H1 (cell line): ENCODE measurements at regions not wholly inside any gene's neighbourhood (a gene's known extent, or its start where the extent isn't known, plus 50 kb on each side); places are given as distances from the start of the nearest gene placed in this dataset.

ENCODE experiments used
- CTCF ChIA-PET: fragments of 300-600 bp; sonication (Branson Sonifier 250); formaldehyde crosslinking; loops from one replicate; lab custom pipeline; 2021; ENCODE audit not compliant: partially characterized antibody; lab: Charles Lee
- POLR2A ChIA-PET: fragments of 300-600 bp; sonication (Branson Sonifier 250); formaldehyde crosslinking; loops from one replicate; lab custom pipeline; 2021; ENCODE audit warnings: inconsistent platforms; ENCODE audit not compliant: partially characterized antibody; lab: Charles Lee
- DNase-seq, 2 experiments: peaks; one replicate each; pipeline versions ENCODE4 v3.0.0 to v3.0.0-alpha.2; 2010 to 2022; ENCODE audit warnings: low spot score in 2 of 2, low read depth in 1 of 2, mixed read lengths in 1 of 2
- FAIRE-seq: peaks from 2 replicates; lab custom pipeline; 2011; peaks lifted over from hg19 to GRCh38; lab: Jason Lieb, UNC
- H2AFZ ChIP-seq: 2 replicates; pipeline ENCODE4 v1.8.1; 2012; ENCODE audit warnings: low read length, inconsistent platforms
- H2AK5ac ChIP-seq: 2 replicates; pipeline ENCODE4 v1.6.1; 2013; ENCODE audit warnings: low read depth, low read length
- H2BK120ac ChIP-seq: replicated peaks from 2 replicates; pipeline ENCODE3; 2013; ENCODE audit warnings: low read depth, low read length, inconsistent platforms
- H2BK12ac ChIP-seq: 2 replicates; pipeline ENCODE4 v1.6.1; 2013; ENCODE audit warnings: low read depth, low read length
- H2BK15ac ChIP-seq: 2 replicates; pipeline ENCODE4 v1.6.1; 2013; ENCODE audit warnings: low read length
- H2BK20ac ChIP-seq: 2 replicates; pipeline ENCODE4 v1.6.1; 2013; ENCODE audit warnings: low read length
- H2BK5ac ChIP-seq: 2 replicates; pipeline ENCODE4 v1.6.1; 2013; ENCODE audit warnings: low read depth, low read length
- H3K14ac ChIP-seq: 2 replicates; pipeline ENCODE4 v1.6.1; 2013; ENCODE audit warnings: inconsistent platforms; ENCODE audit not compliant: insufficient read length
- H3K18ac ChIP-seq: 2 replicates; pipeline ENCODE4 v1.6.1; 2013; ENCODE audit warnings: low read length; ENCODE audit errors: extremely low read depth
- H3K23ac ChIP-seq: 2 replicates; pipeline ENCODE4 v1.6.1; 2013; ENCODE audit warnings: inconsistent platforms; ENCODE audit not compliant: insufficient read length
- H3K23me2 ChIP-seq: 2 replicates; pipeline ENCODE4 v1.6.1; 2013; ENCODE audit warnings: low read depth, low read length
- H3K27ac ChIP-seq: 2 replicates; pipeline ENCODE4 v1.6.1; 2011; ENCODE audit warnings: low read depth, low read length, inconsistent platforms
- H3K27me3 ChIP-seq, 4 experiments: replicated peaks in 1 of 4; 1 replicate in 1 of 4; 2 replicates in 3 of 4; pipeline versions ENCODE4 v1.6.1 to v1.8.1; 2011 to 2013; ENCODE audit warnings: low read length in 3 of 4, mild to moderate bottlenecking in 3 of 4, inconsistent platforms in 2 of 4, mixed read lengths in 2 of 4, moderate library complexity in 1 of 4; ENCODE audit not compliant: control insufficient read depth in 3 of 4, insufficient read depth in 3 of 4; ENCODE audit errors: extremely low read depth in 1 of 4
- H3K36me3 ChIP-seq, 4 experiments: 2 replicates each; pipeline versions ENCODE4 v1.6.1 to v1.8.1; 2011 to 2013; ENCODE audit warnings: mild to moderate bottlenecking in 4 of 4, low read length in 3 of 4, moderate library complexity in 2 of 4, control low read depth in 1 of 4, inconsistent platforms in 1 of 4; ENCODE audit not compliant: insufficient read depth in 4 of 4, control insufficient read depth in 2 of 4
- H3K4ac ChIP-seq: replicated peaks from 2 replicates; pipeline ENCODE3; 2013; ENCODE audit warnings: low read length, low read depth, mixed read lengths, inconsistent platforms; ENCODE audit not compliant: insufficient read length
- H3K4me1 ChIP-seq, 4 experiments: replicated peaks in 1 of 4; 1 replicate in 1 of 4; 2 replicates in 3 of 4; pipeline versions ENCODE4 v1.6.1 to v1.8.1; 2011 to 2013; ENCODE audit warnings: low read length in 3 of 4, inconsistent platforms in 2 of 4, mixed read lengths in 1 of 4; ENCODE audit not compliant: insufficient read depth in 4 of 4, control insufficient read depth in 3 of 4
- H3K4me2 ChIP-seq, 2 experiments: 2 replicates each; pipeline versions ENCODE4 v1.6.1 to v1.8.1; 2011 to 2013; ENCODE audit warnings: low read depth in 2 of 2, low read length in 2 of 2, control low read depth in 1 of 2, inconsistent platforms in 1 of 2, mild to moderate bottlenecking in 1 of 2; ENCODE audit not compliant: insufficient read depth in 1 of 2
- H3K4me3 ChIP-seq, 4 experiments: fragments of 200-600, 300-600 bp in 1 of 4; sonication (generic), shearing (Covaris generic), sonication (Bioruptor Twin) in 1 of 4; 2 replicates each; pipeline versions ENCODE4 v1.5.1 to v1.8.1; 2011 to 2016; ENCODE audit warnings: low read length in 4 of 4, low read depth in 3 of 4, control low read depth in 2 of 4, inconsistent platforms in 2 of 4, mild to moderate bottlenecking in 2 of 4, mixed read lengths in 1 of 4, moderate library complexity in 1 of 4; ENCODE audit not compliant: insufficient read depth in 2 of 4; ENCODE audit errors: extremely low read depth in 1 of 4
- H3K56ac ChIP-seq: replicated peaks from 2 replicates; pipeline ENCODE3; 2013; ENCODE audit warnings: low read depth, mild to moderate bottlenecking, mixed read lengths, low read length, inconsistent platforms; ENCODE audit not compliant: insufficient read length
- H3K79me1 ChIP-seq: 2 replicates; pipeline ENCODE4 v1.6.1; 2013; ENCODE audit warnings: low read depth, low read length, control low read depth
- H3K79me2 ChIP-seq, 2 experiments: 2 replicates each; pipeline versions ENCODE4 v1.6.1 to v1.8.1; 2012 to 2013; ENCODE audit warnings: low read length in 2 of 2, mild to moderate bottlenecking in 2 of 2, inconsistent platforms in 1 of 2; ENCODE audit not compliant: insufficient read depth in 2 of 2, control insufficient read depth in 1 of 2
- H3K9ac ChIP-seq, 4 experiments: replicated peaks in 1 of 4; 1 replicate in 1 of 4; 2 replicates in 3 of 4; pipeline versions ENCODE4 v1.6.1 to v1.8.1; 2011 to 2013; ENCODE audit warnings: low read depth in 3 of 4, low read length in 3 of 4, control low read depth in 2 of 4, mild to moderate bottlenecking in 2 of 4, moderate library complexity in 2 of 4, inconsistent platforms in 1 of 4; ENCODE audit errors: extremely low read depth in 1 of 4
- H3K9me3 ChIP-seq, 2 experiments: 2 replicates each; pipeline versions ENCODE4 v1.6.1 to v1.8.1; 2012 to 2013; ENCODE audit warnings: mild to moderate bottlenecking in 2 of 2, moderate library complexity in 2 of 2, control low read depth in 1 of 2, inconsistent platforms in 1 of 2, low read depth in 1 of 2, low read length in 1 of 2, mixed read lengths in 1 of 2; ENCODE audit not compliant: insufficient read depth in 2 of 2
- H4K20me1 ChIP-seq, 2 experiments: replicated peaks in 1 of 2; 2 replicates each; pipeline versions ENCODE3 to v1.8.1; 2011 to 2013; ENCODE audit warnings: inconsistent platforms in 2 of 2, low read length in 2 of 2, mild to moderate bottlenecking in 1 of 2; ENCODE audit not compliant: insufficient read depth in 2 of 2, control insufficient read depth in 1 of 2
- H4K5ac ChIP-seq: 2 replicates; pipeline ENCODE4 v1.6.1; 2013; ENCODE audit warnings: low read length, low read depth, mixed read lengths, inconsistent platforms; ENCODE audit not compliant: insufficient read length
- H4K8ac ChIP-seq: 2 replicates; pipeline ENCODE4 v1.8.0; 2013; ENCODE audit warnings: mild to moderate bottlenecking, moderate library complexity, low read length, inconsistent platforms; ENCODE audit not compliant: insufficient read depth; ENCODE audit errors: extremely low read depth
- H4K91ac ChIP-seq: replicated peaks from 2 replicates; pipeline ENCODE3; 2013; ENCODE audit warnings: low read length, mixed read lengths, inconsistent platforms; ENCODE audit not compliant: insufficient read length
- CBX5 ChIP-seq: fragments of 300-800, 300-1000 bp; sonication (generic); IDR thresholded peaks from 2 replicates; pipeline ENCODE4 v1.7.1; 2016; ENCODE audit warnings: antibody characterized with exemption, low read length, low read depth
- JUN ChIP-seq: IDR thresholded peaks from 2 replicates; pipeline ENCODE4 v1.6.1; 2011; ENCODE audit warnings: low read depth, mild to moderate bottlenecking, improper control_type of control experiment, low read length
- NRF1 ChIP-seq: IDR thresholded peaks from 2 replicates; pipeline ENCODE4 v1.6.1; 2011; ENCODE audit warnings: mild to moderate bottlenecking, low read depth, low read length, improper control_type of control experiment
- WGBS, 2 experiments: shearing (Covaris generic) in 1 of 2; methylation state at CpG; one replicate each; pipeline versions ENCODE4 v1.1.6 to v1.1.7; 2013 to 2015; ENCODE audit warnings: low lambda C conversion rate in 2 of 2, mixed read lengths in 2 of 2, inconsistent platforms in 1 of 2, low coverage in 1 of 2, missing lambda C conversion rate in 1 of 2; ENCODE audit not compliant: insufficient replicate concordance in 2 of 2, insufficient coverage in 1 of 2, insufficient read length in 1 of 2; ENCODE audit errors: extremely low coverage in 1 of 2, missing lambda C conversion rate in 1 of 2; 5-methylcytosine and 5-hydroxymethylcytosine counted together

DNA sequence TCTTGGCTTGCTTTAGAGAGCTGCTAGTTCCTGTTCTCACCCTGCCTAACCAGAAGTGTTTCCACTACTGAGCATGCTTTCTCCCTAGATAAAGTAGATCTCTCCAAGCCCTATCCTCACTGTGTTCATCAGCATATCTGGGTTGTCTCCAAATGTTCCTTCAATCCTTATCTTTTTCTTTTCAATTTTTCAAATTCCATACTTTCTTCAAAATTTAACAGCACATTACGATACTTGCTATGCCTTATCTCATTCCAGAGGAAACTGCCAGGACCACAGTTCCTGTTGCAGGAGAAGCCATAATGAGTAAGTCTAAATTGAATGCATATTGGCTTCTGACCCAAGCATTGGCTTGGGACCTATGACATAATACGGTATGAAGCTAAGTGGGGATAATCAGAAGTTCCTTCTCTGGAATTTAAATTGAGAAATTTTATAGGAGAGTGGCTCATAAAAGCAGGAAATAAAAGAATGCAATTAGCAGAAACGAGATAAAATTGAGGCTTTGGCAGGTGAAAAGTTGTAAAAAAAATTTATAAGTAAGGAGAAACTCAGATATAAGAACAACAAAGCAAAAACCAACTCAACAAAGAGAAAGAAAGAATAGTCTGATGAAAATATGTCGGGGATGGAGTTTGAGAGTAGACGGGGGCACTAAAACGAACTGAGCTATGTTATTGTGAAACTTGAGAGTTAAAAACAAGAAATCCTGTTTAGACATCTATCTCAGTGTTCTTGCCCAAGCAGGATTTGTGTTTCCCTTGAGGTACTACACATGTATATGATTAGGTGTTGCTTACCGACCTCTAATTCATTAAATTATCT lies 631.7 kb upstream of the CCDC54 start:
- Histone ChIP-seq H4K5ac (no peak overlapping the region), H3K56ac (no peak overlapping the region), H4K20me1 (no peaks in the 10 kb centered on the region), H3K79me2 (no peaks in the 10 kb centered on the region), H3K4ac (no peak overlapping the region), H3K79me1 (no peaks in the 10 kb centered on the region), H3K27me3 (no peaks in the 10 kb centered on the region), H2BK12ac (no peak overlapping the region), H3K23me2 (no peaks in the 10 kb centered on the region), H3K9ac (no peak overlapping the region), H3K4me2 (no peak overlapping the region), H2AK5ac (no peak overlapping the region), H3K18ac (no peak overlapping the region), H2BK20ac (no peak overlapping the region), H3K36me3 (no peaks in the 10 kb centered on the region), H3K14ac (no peak overlapping the region), H3K23ac (no peak overlapping the region), H3K9me3 (no peaks in the 10 kb centered on the region), H3K4me1 (peaks cover 0 to 2% (median under 1%) of the 10 kb centered on the region in 4 experiments; a peak in 2 of 7 replicates), H2BK5ac (no peak overlapping the region), H3K4me3 (no peak overlapping the region), H4K91ac (no peak overlapping the region), H2BK120ac (no peak overlapping the region), H3K27ac (no peak overlapping the region), H2AFZ (no peak overlapping the region), H4K8ac (no peak overlapping the region), H2BK15ac (no peak overlapping the region)
- no peak for DNase-seq
- ChIA-PET CTCF (no interaction called here), POLR2A (no interaction called here)
- 95 to 100% methylated on average over 2 to 7 of the region's 7 CpGs for WGBS, 2 experiments
- FAIRE-seq: peak; percentile 32
- no peak for TF ChIP-seq CBX5
- TF ChIP-seq JUN: no peak
- no peak for TF ChIP-seq NRF1
